GM12874 (cell line): ENCODE measurements at regions not wholly inside any gene's neighbourhood (a gene's known extent, or its start where the extent isn't known, plus 50 kb on each side); places are given as distances from the start of the nearest gene placed in this dataset.

Source experiments
- CTCF ChIP-seq: IDR thresholded peaks from 2 replicates; pipeline ENCODE4 v1.5.1; 2011; ENCODE audit warnings: low read depth, mild to moderate bottlenecking, control low read depth, low read length, moderate library complexity; ENCODE audit not compliant: insufficient read depth

GRCh38 chr6:141677598-141678211, 455.0 kb upstream of the GJE1 start:
- TF ChIP-seq CTCF: peak; percentile 37; the same call in 1 of the 2 replicates

DNA sequence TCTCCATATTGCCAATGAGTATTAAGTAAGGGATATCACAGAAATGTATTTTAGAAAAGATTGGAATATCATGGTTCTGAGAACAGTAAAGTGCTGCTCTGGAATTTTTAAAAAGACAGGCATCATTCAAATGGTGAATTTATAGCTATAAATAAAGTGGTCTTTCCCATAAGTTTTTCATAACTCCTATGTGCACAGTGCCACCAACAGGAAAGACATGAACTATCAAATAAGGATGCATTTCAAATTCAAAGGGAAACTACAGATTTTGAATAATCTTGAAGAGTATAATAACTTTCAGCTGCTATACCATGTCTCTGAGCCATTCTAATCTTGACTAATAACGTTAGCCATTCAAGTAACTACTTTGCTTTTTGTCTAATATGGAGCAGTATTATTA, 456.8 kb upstream of the GJE1 start:
- no peak for TF ChIP-seq CTCF

DNA sequence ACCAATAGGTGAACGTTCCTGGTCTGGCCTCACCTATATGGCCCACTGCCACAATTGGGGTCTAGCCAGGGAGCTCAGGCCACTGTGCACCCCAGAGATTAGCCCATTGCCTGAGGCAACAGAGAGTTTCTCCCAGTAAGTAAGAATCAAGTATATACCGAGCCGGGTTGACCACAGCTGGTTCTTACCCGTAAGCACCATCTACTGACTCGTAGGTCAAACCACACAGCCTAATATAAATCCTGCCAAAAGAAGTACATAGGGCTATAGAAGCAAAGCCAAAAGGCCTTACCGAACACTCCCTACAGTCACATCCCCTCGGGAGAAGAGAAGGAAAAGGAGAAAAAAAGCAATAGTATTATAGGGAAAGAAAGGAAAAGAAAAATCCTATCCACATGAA, 463.6 kb upstream of the GJE1 start:
- TF ChIP-seq CTCF: no peak

DNA sequence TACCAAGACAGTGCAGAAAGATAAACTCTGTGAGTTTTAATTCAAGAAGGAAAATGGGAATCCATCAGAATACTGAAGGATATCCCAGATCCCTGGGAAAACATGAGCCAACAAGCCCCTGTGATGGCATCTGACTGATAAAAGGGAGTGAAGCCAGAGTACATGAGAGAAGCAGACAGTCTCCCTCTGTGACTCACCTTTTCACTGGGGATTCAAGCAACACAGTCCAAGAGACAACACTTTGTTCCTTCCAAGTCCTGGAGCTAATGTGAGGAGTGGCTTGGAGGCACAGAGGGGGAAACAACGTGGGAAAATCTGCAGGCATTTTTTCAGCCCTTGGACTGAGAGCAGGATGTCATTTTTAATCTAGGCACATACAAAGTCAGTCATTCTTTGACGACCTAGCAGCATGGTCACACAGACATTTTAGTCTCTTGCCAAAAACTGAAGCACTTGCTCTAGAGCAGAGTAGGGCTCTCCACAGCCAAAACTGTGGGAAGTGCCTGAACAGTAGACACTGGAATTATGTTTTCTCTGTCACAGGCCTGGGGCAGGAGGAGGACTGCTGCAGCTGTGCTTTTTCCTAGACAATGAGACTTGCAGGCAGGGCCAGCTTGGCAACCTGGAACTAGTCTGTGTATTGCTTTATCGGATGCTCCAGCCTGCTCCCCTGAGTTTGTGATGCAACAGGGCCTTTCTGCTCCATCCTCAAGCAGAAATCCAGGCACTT, 465.0 kb upstream of the GJE1 start:
- TF ChIP-seq CTCF: no peak

DNA sequence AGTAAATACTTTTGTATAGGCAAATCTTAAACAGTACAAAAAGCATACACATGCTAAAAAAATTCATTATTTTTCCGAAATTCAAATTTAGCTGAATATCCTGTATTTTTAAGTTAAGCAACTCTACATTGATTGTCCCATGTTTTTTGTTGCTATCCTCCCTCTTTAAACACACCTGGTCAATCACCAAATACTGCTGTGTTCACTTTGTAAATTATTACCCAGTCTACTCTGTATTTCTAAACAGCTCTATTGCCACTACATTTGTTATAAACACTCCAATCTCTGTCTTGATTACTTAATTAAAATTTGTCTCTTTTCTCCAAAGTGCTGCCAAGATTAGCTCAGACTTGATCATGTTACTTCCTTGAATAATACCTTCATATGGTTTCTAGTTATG, 466.5 kb upstream of the GJE1 start:
- TF ChIP-seq CTCF: no peak

DNA sequence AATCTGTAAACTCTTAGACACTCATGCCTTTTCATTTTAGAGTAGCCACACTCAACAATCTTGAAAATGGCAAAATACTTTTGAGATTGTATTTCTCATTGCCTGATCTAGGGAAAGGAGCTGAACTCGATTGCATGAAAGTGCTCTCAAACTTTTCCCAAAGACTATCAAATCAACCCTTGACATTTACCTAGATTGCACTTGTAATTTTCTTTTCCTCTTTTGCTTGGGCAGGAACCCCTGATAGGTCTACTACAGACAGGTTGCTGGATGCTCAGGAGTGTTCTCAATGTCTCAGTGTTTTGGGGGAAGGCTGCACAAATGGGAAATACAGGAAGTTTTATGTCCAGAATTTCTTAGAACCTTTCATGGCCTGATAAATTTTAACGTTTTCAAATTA, 468.0 kb upstream of the GJE1 start:
- TF ChIP-seq CTCF: no peak

DNA sequence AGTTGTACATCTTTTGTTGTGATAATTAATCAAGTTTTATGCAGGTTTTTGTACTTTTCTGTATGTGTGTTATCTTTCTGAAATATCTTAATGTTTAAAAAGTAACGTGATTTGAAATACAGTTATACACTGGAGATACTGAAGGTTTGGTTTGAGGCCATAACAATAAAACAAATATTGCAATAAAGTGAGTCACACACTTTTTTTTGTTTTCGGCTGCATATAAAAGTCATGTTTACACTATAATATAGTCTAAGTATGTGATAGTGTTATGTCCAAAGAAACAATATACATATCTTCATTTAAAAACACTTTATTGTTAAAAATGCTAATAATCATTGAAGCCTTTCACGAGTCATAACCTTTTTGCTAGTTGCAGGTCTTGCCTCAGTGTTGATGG, 473.1 kb upstream of the GJE1 start:
- TF ChIP-seq CTCF: no peak
